ENCODE measurements at regions not wholly inside any gene's neighbourhood (a gene's known extent, or its start where the extent isn't known, plus 50 kb on each side); places are given as distances from the start of the nearest gene placed in this dataset.

DNA sequence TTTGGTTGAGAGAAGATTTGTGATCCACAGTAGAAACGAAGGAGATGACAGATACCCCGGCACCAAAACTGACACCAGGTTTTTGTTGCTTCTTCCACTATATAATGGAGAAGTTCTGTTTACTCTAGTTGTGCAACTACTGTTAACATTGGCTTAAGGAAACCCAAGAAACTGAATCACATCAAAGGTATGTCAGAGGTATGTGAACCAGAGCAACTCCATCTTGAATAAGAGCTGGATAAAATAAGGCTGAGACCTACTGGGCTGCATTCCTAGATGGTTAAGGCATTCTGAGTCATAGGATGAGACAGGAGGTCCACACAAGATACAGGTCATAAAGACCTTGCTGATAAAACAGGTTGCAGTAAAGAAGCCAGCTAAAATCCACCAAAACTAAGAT, 173.7 kb upstream of the CAMK1G start:
- TF ChIP-seq POLR2A (IDR thresholded peaks at IDR 0.05; ENCODE audit: low read depth) (no peak), CTCF (IDR thresholded peaks at IDR 0.05) (no peak), POLR2AphosphoS5 (IDR thresholded peaks at IDR 0.05) (no peak), EP300 (IDR thresholded peaks at IDR 0.05) (no peak)
